M059J (cell line): ENCODE measurements at regions not wholly inside any gene's neighbourhood (a gene's known extent, or its start where the extent isn't known, plus 50 kb on each side); places are given as distances from the start of the nearest gene placed in this dataset.

Experiments used
- DNase-seq: peaks from one replicate; pipeline ENCODE4 v3.0.0-alpha.2; 2012; ENCODE audit warnings: low read depth

- DNase-seq = no peak
Observed at GRCh38 chr2:104045071-104045470, 808.8 kb upstream of the POU3F3 start.

GRCh38 chr2:104046466-104046865 is 807.4 kb upstream of the POU3F3 start:
- no peak for DNase-seq

GRCh38 chr2:104047516-104047915 is 806.4 kb upstream of the POU3F3 start:
- DNase-seq = no peak

GRCh38 chr2:104049438-104049837 is 804.5 kb upstream of the POU3F3 start:
- no peak for DNase-seq

- no peak for DNase-seq
Observed at GRCh38 chr2:104049981-104050380, 803.9 kb upstream of the POU3F3 start.

- no peak for DNase-seq
Observed at GRCh38 chr2:104050656-104051242, 803.2 kb upstream of the POU3F3 start.

GRCh38 chr2:104051766-104052165 is 802.1 kb upstream of the POU3F3 start:
- DNase-seq = no peak

- DNase-seq = no peak
Observed at GRCh38 chr2:104052356-104052755, 801.6 kb upstream of the POU3F3 start.

GRCh38 chr2:104056451-104056850 is 797.5 kb upstream of the POU3F3 start:
- no peak for DNase-seq

- DNase-seq = no peak
Observed at GRCh38 chr2:104068665-104069064, 785.2 kb upstream of the POU3F3 start.

GRCh38 chr2:104077573-104077972 is 776.3 kb upstream of the POU3F3 start:
- DNase-seq = no peak

GRCh38 chr2:104078431-104079157 is 775.3 kb upstream of the POU3F3 start:
- DNase-seq = no peak

GRCh38 chr2:104088745-104089144 is 765.2 kb upstream of the POU3F3 start:
- DNase-seq = no peak

GRCh38 chr2:104090407-104090806 is 763.5 kb upstream of the POU3F3 start:
- no peak for DNase-seq

GRCh38 chr2:104091894-104092293 is 762.0 kb upstream of the POU3F3 start:
- DNase-seq = no peak

GRCh38 chr2:104092886-104093285 is 761.0 kb upstream of the POU3F3 start:
- DNase-seq = no peak

GRCh38 chr2:104102615-104103014 is 751.3 kb upstream of the POU3F3 start:
- no peak for DNase-seq

GRCh38 chr2:104109356-104109755 is 744.6 kb upstream of the POU3F3 start:
- no peak for DNase-seq

- no peak for DNase-seq
Observed at GRCh38 chr2:104118889-104119288, 735.0 kb upstream of the POU3F3 start.

GRCh38 chr2:104120171-104120570 is 733.7 kb upstream of the POU3F3 start:
- no peak for DNase-seq

- no peak for DNase-seq
Observed at GRCh38 chr2:104125096-104125495, 728.8 kb upstream of the POU3F3 start.

GRCh38 chr2:104127049-104127770 is 726.7 kb upstream of the POU3F3 start:
- DNase-seq = no peak

- no peak for DNase-seq
Observed at GRCh38 chr2:104140361-104140760, 713.6 kb upstream of the POU3F3 start.
